ENCODE measurements at regions not wholly inside any gene's neighbourhood (a gene's known extent, or its start where the extent isn't known, plus 50 kb on each side); places are given as distances from the start of the nearest gene placed in this dataset.

- TF ChIP-seq EZH2 (IDR thresholded peaks at IDR 0.05), result no peak
- no peak for TF ChIP-seq POLR2AphosphoS5 (IDR thresholded peaks at IDR 0.05; ENCODE audit: borderline replicate concordance, low read depth, low read length)
- TF ChIP-seq FOXP2 (optimal IDR thresholded peaks at IDR 0.05; ENCODE audit: control extremely low read depth, extremely low read length, insufficient read depth), result no peak
Measured at GRCh38 chr22:47607486-47607885, 845.0 kb downstream of the TBC1D22A start.
